Endothelial cell of umbilical vein (primary cell): ENCODE measurements at regions not wholly inside any gene's neighbourhood (a gene's known extent, or its start where the extent isn't known, plus 50 kb on each side); places are given as distances from the start of the nearest gene placed in this dataset.

Source experiments
- BruUV-seq: library from RNA; stranded (reverse); fragments of 400-500 nt; replicated peaks from 2 replicates; lab custom pipeline; 2021; lab: Mats Ljungman, UMichigan
- CTCF ChIA-PET: fragments of 300-600, 350-600 bp; sonication (Branson Sonifier 250); formaldehyde crosslinking; loops from one replicate; lab custom pipeline; 2021; ENCODE audit warnings: antibody characterized with exemption, inconsistent platforms; lab: Charles Lee
- POLR2A ChIA-PET: fragments of 300-600, 350-600 bp; sonication (Branson Sonifier 250); formaldehyde crosslinking; loops from one replicate; lab custom pipeline; 2021; ENCODE audit warnings: antibody characterized with exemption, inconsistent platforms; lab: Charles Lee
- DNase-seq: peaks from one replicate; pipeline ENCODE4 v3.0.0-alpha.2; 2011; ENCODE audit warnings: low read depth, low spot score
- FAIRE-seq: peaks from 2 replicates; lab custom pipeline; 2011; peaks lifted over from hg19 to GRCh38; lab: Jason Lieb, UNC
- H2AFZ ChIP-seq: 2 replicates; pipeline ENCODE4 v1.6.0; 2012; ENCODE audit warnings: low read depth, low read length, control low read depth, inconsistent platforms
- H3K27ac ChIP-seq: 2 replicates; pipeline ENCODE4 v1.5.1; 2011; ENCODE audit warnings: low read depth, mild to moderate bottlenecking, control low read depth, low read length, moderate library complexity; ENCODE audit not compliant: insufficient read depth
- H3K27me3 ChIP-seq, 2 experiments: 2 replicates each; pipeline versions ENCODE4 v1.6.0 to v1.6.1; 2011; ENCODE audit warnings: low read length in 2 of 2, mixed read lengths in 1 of 2; ENCODE audit not compliant: control insufficient read depth in 2 of 2, insufficient read depth in 2 of 2
- H3K36me3 ChIP-seq, 2 experiments: 2 replicates in 1 of 2; 3 replicates in 1 of 2; pipeline ENCODE4 v1.5.1; 2011; ENCODE audit warnings: low read length in 2 of 2, mild to moderate bottlenecking in 1 of 2, moderate library complexity in 1 of 2; ENCODE audit not compliant: control insufficient read depth in 2 of 2, insufficient read depth in 2 of 2; ENCODE audit errors: extremely low read depth in 1 of 2
- H3K4me1 ChIP-seq: 3 replicates; pipeline ENCODE4 v1.5.1; 2011; ENCODE audit warnings: mild to moderate bottlenecking, low read length; ENCODE audit not compliant: control insufficient read depth, insufficient read depth; ENCODE audit errors: extremely low read depth
- H3K4me2 ChIP-seq: 2 replicates; pipeline ENCODE4 v1.6.1; 2011; ENCODE audit warnings: low read length, control low read depth, mixed read lengths; ENCODE audit not compliant: insufficient read depth
- H3K4me3 ChIP-seq, 3 experiments: fragments of 200-600 bp in 1 of 3; sonication (generic), shearing (Covaris generic) in 1 of 3; replicated peaks in 1 of 3; 2 replicates each; pipeline ENCODE4 v1.5.1; 2011 to 2016; ENCODE audit warnings: control low read depth in 3 of 3, low read length in 3 of 3, mild to moderate bottlenecking in 2 of 3, inconsistent platforms in 1 of 3, low read depth in 1 of 3, moderate library complexity in 1 of 3; ENCODE audit not compliant: insufficient read depth in 1 of 3
- H3K79me2 ChIP-seq: 2 replicates; pipeline ENCODE4 v1.6.0; 2012; ENCODE audit warnings: low read length, inconsistent platforms; ENCODE audit not compliant: control insufficient read depth, insufficient read depth
- H3K9ac ChIP-seq: replicated peaks from 2 replicates; pipeline ENCODE3; 2011; ENCODE audit warnings: low read length, control low read depth; ENCODE audit not compliant: insufficient read depth; ENCODE audit errors: extremely low read depth
- H3K9me1 ChIP-seq: replicated peaks from 3 replicates; pipeline ENCODE4 v1.6.0; 2011; ENCODE audit warnings: mild to moderate bottlenecking, low read length; ENCODE audit not compliant: control insufficient read depth, insufficient read depth; ENCODE audit errors: extremely low read depth
- H3K9me3 ChIP-seq: replicated peaks from 2 replicates; pipeline ENCODE4 v1.5.1; 2012; ENCODE audit warnings: low read length, inconsistent platforms; ENCODE audit not compliant: control insufficient read depth, insufficient read depth
- H4K20me1 ChIP-seq: replicated peaks from 2 replicates; pipeline ENCODE3; 2011; ENCODE audit warnings: mild to moderate bottlenecking, low read length; ENCODE audit not compliant: control insufficient read depth, insufficient read depth; ENCODE audit errors: extremely low read depth
- CTCF ChIP-seq, 2 donors: IDR thresholded peaks; 1 replicate in 1 of 2; 2 replicates in 1 of 2; pipeline ENCODE4 v1.5.1; 2011; ENCODE audit warnings: low read length in 2 of 2, mild to moderate bottlenecking in 2 of 2, moderate library complexity in 2 of 2, control low read depth in 1 of 2, inconsistent platforms in 1 of 2, low read depth in 1 of 2; ENCODE audit not compliant: insufficient read depth in 1 of 2; ENCODE audit errors: extremely low read depth in 1 of 2
- EZH2 ChIP-seq: IDR thresholded peaks from 2 replicates; pipeline ENCODE4 v1.6.1; 2012; ENCODE audit warnings: borderline replicate concordance, low read depth, mild to moderate bottlenecking, moderate library complexity, low read length, inconsistent platforms; ENCODE audit not compliant: severe bottlenecking
- FOS ChIP-seq: IDR thresholded peaks from 2 replicates; pipeline ENCODE4 v1.6.1; 2011; ENCODE audit warnings: mild to moderate bottlenecking, low read length, moderate library complexity, borderline replicate concordance; ENCODE audit not compliant: insufficient read depth
- GATA2 ChIP-seq: IDR thresholded peaks from 2 replicates; pipeline ENCODE4 v1.7.0; 2011; ENCODE audit warnings: low read depth, mild to moderate bottlenecking, moderate library complexity, mixed read lengths, low read length; ENCODE audit not compliant: insufficient read length, insufficient read depth
- JUN ChIP-seq: IDR thresholded peaks from 2 replicates; pipeline ENCODE4 v1.6.1; 2011; ENCODE audit warnings: borderline replicate concordance, low read depth; ENCODE audit not compliant: insufficient read length, insufficient read depth
- MAX ChIP-seq: IDR thresholded peaks from 2 replicates; pipeline ENCODE4 v1.6.1; 2011; ENCODE audit not compliant: insufficient read depth, insufficient read length
- MYC ChIP-seq: IDR thresholded peaks from one replicate; pipeline ENCODE4 v1.6.1; 2011; ENCODE audit warnings: mild to moderate bottlenecking, low read depth, low read length
- POLR2A ChIP-seq: IDR thresholded peaks from 2 replicates; pipeline ENCODE4 v1.6.1; 2012; ENCODE audit warnings: low read depth, mild to moderate bottlenecking, control low read depth, low read length
- POLR2AphosphoS5 ChIP-seq: IDR thresholded peaks from 2 replicates; pipeline ENCODE4 v1.6.1; 2012; ENCODE audit warnings: low read depth, mild to moderate bottlenecking, control low read depth, low read length, moderate library complexity; ENCODE audit not compliant: insufficient read depth
- dilution Hi-C: fragments of 300-500 bp; cut with MboI; formaldehyde crosslinking; loops from one replicate; pipeline ENCODE4 v1.15.0; 2019; ENCODE audit warnings: low sequenced_read_pairs; ENCODE audit not compliant: extremely low pct_ligation_motif_present
- intact Hi-C: fragments of 100-400 bp; cut with micrococcal nuclease; formaldehyde crosslinking; loops from one replicate; pipeline ENCODE4 v1.10.0; 2022

- no peak overlapping the region for H3K4me2 ChIP-seq
- intact Hi-C loops (no loop called here), dilution Hi-C loops (no loop called here)
- H3K4me1 ChIP-seq: no peaks in the 10 kb centered on the region
- H3K27ac ChIP-seq: no peak overlapping the region
- ChIA-PET POLR2A (no interaction called here), CTCF (no interaction called here)
- no peak overlapping the region for H3K4me3 ChIP-seq
- no peaks in the 10 kb centered on the region for H3K27me3 ChIP-seq
- no peaks in the 10 kb centered on the region for H4K20me1 ChIP-seq
- no peak for FAIRE-seq
- H3K9ac ChIP-seq: no peak overlapping the region
- H2AFZ ChIP-seq: no peak overlapping the region
- BruUV-seq: no TSS peak
- H3K36me3 ChIP-seq: no peaks in the 10 kb centered on the region
- H3K9me3 ChIP-seq: no peaks in the 10 kb centered on the region
- no peaks in the 10 kb centered on the region for H3K9me1 ChIP-seq
- TF ChIP-seq MYC: no peak
- DNase-seq: no peak
- no peaks in the 10 kb centered on the region for H3K79me2 ChIP-seq
These were observed 270.6 kb downstream of the PCDH20 start for GRCh38 chr13:61144834-61145593.

GRCh38 chr13:61144301-61144700 lies 271.3 kb downstream of the PCDH20 start:
- Histone ChIP-seq H3K9me3 (no peaks in the 10 kb centered on the region), H3K79me2 (no peaks in the 10 kb centered on the region), H3K9ac (no peak overlapping the region), H2AFZ (no peak overlapping the region), H3K4me3 (no peak overlapping the region), H3K4me2 (no peak overlapping the region), H3K9me1 (no peaks in the 10 kb centered on the region), H3K36me3 (no peaks in the 10 kb centered on the region), H3K27ac (no peak overlapping the region), H3K4me1 (no peaks in the 10 kb centered on the region), H3K27me3 (no peaks in the 10 kb centered on the region), H4K20me1 (no peaks in the 10 kb centered on the region)
- TF ChIP-seq JUN: no peak
- TF ChIP-seq EZH2: no peak
- TF ChIP-seq GATA2: no peak
- no peak for TF ChIP-seq MYC
- TF ChIP-seq POLR2A: no peak
- no peak for TF ChIP-seq FOS
- TF ChIP-seq CTCF (IDR thresholded peaks at IDR 0.05; ENCODE audit: extremely low read depth in 1 of 2, insufficient read depth in 1 of 2, low read depth in 1 of 2, low read length in 2 of 2): no peak
- no peak for TF ChIP-seq MAX
- no peak for TF ChIP-seq POLR2AphosphoS5
- FAIRE-seq (no peak), DNase-seq (no peak)
- dilution Hi-C loops (no loop called here), intact Hi-C loops (no loop called here)
- ChIA-PET CTCF (no interaction called here), POLR2A (no interaction called here)
- BruUV-seq: no TSS peak
